Loucy (cell line): ENCODE measurements at regions not wholly inside any gene's neighbourhood (a gene's known extent, or its start where the extent isn't known, plus 50 kb on each side); places are given as distances from the start of the nearest gene placed in this dataset.

ENCODE experiments used
- H2AFZ ChIP-seq: fragments of 200-600 bp; sonication (generic); 2 replicates; pipeline ENCODE4 v1.6.0; 2016; ENCODE audit warnings: antibody characterized with exemption, mild to moderate bottlenecking, low read length, moderate library complexity
- H3F3A ChIP-seq: fragments of 200-600 bp; 2 replicates; pipeline ENCODE4 v1.6.0; 2016; ENCODE audit warnings: antibody characterized with exemption, low read depth, mild to moderate bottlenecking
- H3K27me3 ChIP-seq: fragments of 200-600 bp; sonication (generic); 2 replicates; pipeline ENCODE4 v1.6.1; 2014; ENCODE audit warnings: low read length, mild to moderate bottlenecking; ENCODE audit not compliant: insufficient read depth, poor library complexity, severe bottlenecking
- H3K36me3 ChIP-seq: fragments of 200-600 bp; sonication (generic); 2 replicates; pipeline ENCODE4 v1.6.1; 2016; ENCODE audit warnings: low read length; ENCODE audit not compliant: insufficient read depth
- H3K4me1 ChIP-seq: fragments of 200-600 bp; sonication (generic); 2 replicates; pipeline ENCODE4 v1.5.1; 2014; ENCODE audit warnings: low read length, mild to moderate bottlenecking; ENCODE audit not compliant: insufficient read depth, poor library complexity, severe bottlenecking
- H3K4me2 ChIP-seq: fragments of 200-600 bp; sonication (generic); 2 replicates; pipeline ENCODE4 v1.6.0; 2014; ENCODE audit warnings: antibody characterized with exemption, low read length, low read depth, mild to moderate bottlenecking; ENCODE audit not compliant: poor library complexity, severe bottlenecking
- H3K4me3 ChIP-seq: fragments of 200-600 bp; sonication (generic); 2 replicates; pipeline ENCODE4 v1.5.1; 2014; ENCODE audit warnings: low read length, mild to moderate bottlenecking, mixed read lengths; ENCODE audit not compliant: poor library complexity, severe bottlenecking
- H3K79me2 ChIP-seq: fragments of 200-600 bp; sonication (generic); 2 replicates; pipeline ENCODE4 v1.6.1; 2014; ENCODE audit warnings: low read length; ENCODE audit not compliant: insufficient read depth
- H3K9ac ChIP-seq: fragments of 200-600 bp; sonication (generic); 2 replicates; pipeline ENCODE4 v1.6.0; 2014; ENCODE audit warnings: mild to moderate bottlenecking, low read depth, low read length, moderate library complexity; ENCODE audit not compliant: poor library complexity, severe bottlenecking
- H3K9me2 ChIP-seq: fragments of 200-600 bp; sonication (generic); replicated peaks from 2 replicates; pipeline ENCODE4 v1.6.1; 2016; ENCODE audit warnings: low read depth, low read length, mixed read lengths
- H3K9me3 ChIP-seq: fragments of 200-600 bp; sonication (generic); 2 replicates; pipeline ENCODE4 v1.6.1; 2014; ENCODE audit warnings: mild to moderate bottlenecking, antibody characterized with exemption, low read length, low read depth; ENCODE audit not compliant: insufficient read depth
- H4K20me1 ChIP-seq: fragments of 200-600 bp; sonication (generic); 2 replicates; pipeline ENCODE4 v1.6.0; 2014; ENCODE audit warnings: antibody characterized with exemption, low read length, mild to moderate bottlenecking; ENCODE audit not compliant: insufficient read depth, poor library complexity, severe bottlenecking
- CTCF ChIP-seq: fragments of 200-600 bp; sonication (generic); conservative IDR thresholded peaks from 2 replicates; pipeline ENCODE4 v1.5.1; 2014; ENCODE audit warnings: mild to moderate bottlenecking, antibody characterized with exemption, low read length
- EZH2phosphoT487 ChIP-seq: fragments of 200-600 bp; IDR thresholded peaks from 2 replicates; pipeline ENCODE4 v1.6.1; 2018; ENCODE audit warnings: antibody characterized with exemption, mild to moderate bottlenecking, moderate library complexity, borderline replicate concordance

GRCh38 chr5:114153833-114154232 is 208.0 kb upstream of the KCNN2 start:
- Histone ChIP-seq H3K27me3 (no peaks in the 10 kb centered on the region), H3K9ac (no peak overlapping the region), H3K4me3 (no peak overlapping the region), H3K9me2 (no peaks in the 10 kb centered on the region), H3K9me3 (no peaks in the 10 kb centered on the region), H3K79me2 (no peaks in the 10 kb centered on the region), H3K4me2 (no peak overlapping the region), H3K4me1 (no peaks in the 10 kb centered on the region), H3F3A (no peaks in the 10 kb centered on the region), H2AFZ (no peak overlapping the region), H4K20me1 (no peaks in the 10 kb centered on the region), H3K36me3 (no peaks in the 10 kb centered on the region)
- no peak for TF ChIP-seq CTCF
- no peak for TF ChIP-seq EZH2phosphoT487

GRCh38 chr5:114166081-114166480 is 195.8 kb upstream of the KCNN2 start:
- Histone ChIP-seq H3K36me3 (no peaks in the 10 kb centered on the region), H3K9me3 (no peaks in the 10 kb centered on the region), H3K4me3 (no peak overlapping the region), H3K4me2 (no peak overlapping the region), H3K27me3 (no peaks in the 10 kb centered on the region), H3K79me2 (no peaks in the 10 kb centered on the region), H3K4me1 (no peaks in the 10 kb centered on the region), H3F3A (no peaks in the 10 kb centered on the region), H3K9me2 (no peaks in the 10 kb centered on the region), H2AFZ (no peak overlapping the region), H3K9ac (no peak overlapping the region), H4K20me1 (no peaks in the 10 kb centered on the region)
- TF ChIP-seq CTCF (no peak), EZH2phosphoT487 (no peak)

GRCh38 chr5:114174131-114174530 is 187.7 kb upstream of the KCNN2 start:
- H3K9ac ChIP-seq, result no peak overlapping the region
- no peaks in the 10 kb centered on the region for H3K27me3 ChIP-seq
- no peak overlapping the region for H2AFZ ChIP-seq
- no peaks in the 10 kb centered on the region for H3K4me1 ChIP-seq
- no peaks in the 10 kb centered on the region for H3K9me2 ChIP-seq
- TF ChIP-seq CTCF (no peak), EZH2phosphoT487 (no peak)
- H3K9me3 ChIP-seq, result no peaks in the 10 kb centered on the region
- H3K79me2 ChIP-seq, result no peaks in the 10 kb centered on the region
- H4K20me1 ChIP-seq, result no peaks in the 10 kb centered on the region
- H3F3A ChIP-seq, result no peaks in the 10 kb centered on the region
- H3K4me3 ChIP-seq, result no peak overlapping the region
- no peak overlapping the region for H3K4me2 ChIP-seq
- H3K36me3 ChIP-seq, result no peaks in the 10 kb centered on the region
